NCI-H82 treated with DMSO at 0.1 percent for 48 hours (cell line): ENCODE measurements at regions not wholly inside any gene's neighbourhood (a gene's known extent, or its start where the extent isn't known, plus 50 kb on each side); places are given as distances from the start of the nearest gene placed in this dataset.

Experiments used
- DNase-seq: peaks from one replicate; lab custom pipeline; 2025; ENCODE audit not compliant: unreplicated experiment; lab: John Stamatoyannopoulos, UW

- no peak for DNase-seq
Observed at GRCh38 chr6:11926594-11927407, 85.3 kb upstream of the HIVEP1 start.

GRCh38 chr6:11925805-11926204 lies 86.3 kb upstream of the HIVEP1 start:
- no peak for DNase-seq

DNA sequence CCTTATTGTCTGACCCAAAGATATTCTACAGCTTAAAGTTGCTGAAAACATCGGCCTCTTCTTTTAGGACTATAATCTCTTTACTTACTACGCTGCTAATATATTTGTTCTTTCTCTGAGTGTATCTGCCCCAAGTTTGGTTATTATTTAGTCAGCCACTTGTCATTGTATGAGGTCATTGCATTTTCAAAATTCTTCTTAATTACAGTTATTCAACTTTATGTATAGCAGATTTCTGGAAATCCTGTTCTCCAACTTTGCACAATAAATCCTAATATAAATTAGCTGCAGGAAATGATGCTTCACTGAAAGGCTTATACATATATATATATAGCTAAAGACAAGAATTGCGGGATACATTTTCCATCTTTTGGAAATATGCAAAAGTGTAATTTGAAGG lies 88.5 kb upstream of the HIVEP1 start:
- no peak for DNase-seq

DNA sequence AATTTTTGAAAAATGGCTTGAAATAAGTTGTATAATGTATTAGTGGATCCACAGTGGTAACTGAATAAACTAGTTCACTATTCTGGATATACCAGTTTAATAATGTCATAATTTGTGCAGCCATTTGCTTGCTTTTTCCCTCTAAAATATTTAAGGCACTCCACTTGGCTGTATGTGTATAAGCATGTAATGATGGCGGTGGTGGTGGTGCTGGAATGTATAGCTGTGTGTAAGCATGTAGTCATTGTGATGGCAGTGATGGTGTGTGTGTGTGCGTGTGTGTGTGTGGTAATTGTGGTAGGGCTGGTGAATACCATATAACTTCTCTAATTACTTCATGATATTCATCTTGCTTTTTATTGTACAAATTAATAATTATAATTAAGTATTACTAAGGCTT lies 89.2 kb upstream of the HIVEP1 start:
- DNase-seq: no peak

GRCh38 chr6:11921751-11922150 lies 90.4 kb upstream of the HIVEP1 start:
- no peak for DNase-seq

- DNase-seq: no peak
Observed at GRCh38 chr6:11921017-11921438, 91.1 kb upstream of the HIVEP1 start.

DNA sequence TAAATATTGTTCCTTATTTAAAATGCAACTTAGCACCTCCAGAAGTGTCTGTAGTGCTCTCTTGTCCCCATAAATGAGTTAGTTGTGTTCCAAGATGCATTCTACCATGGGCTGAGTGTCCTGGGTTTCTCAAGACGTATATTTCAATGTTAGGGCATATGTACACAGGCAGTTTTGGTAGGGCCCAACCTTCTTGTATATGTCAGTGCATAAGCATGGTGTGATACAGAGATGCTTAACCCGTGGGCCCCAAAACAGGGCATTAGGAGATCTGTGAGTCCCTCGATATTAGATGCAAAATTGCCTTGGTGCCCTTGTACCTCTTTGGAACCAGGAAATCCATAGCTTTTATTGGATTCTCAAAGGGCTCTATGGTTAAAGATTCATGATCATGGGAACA lies 91.5 kb upstream of the HIVEP1 start:
- DNase-seq: no peak

- DNase-seq: no peak
Observed at GRCh38 chr6:11919771-11920440, 92.2 kb upstream of the HIVEP1 start.

DNA sequence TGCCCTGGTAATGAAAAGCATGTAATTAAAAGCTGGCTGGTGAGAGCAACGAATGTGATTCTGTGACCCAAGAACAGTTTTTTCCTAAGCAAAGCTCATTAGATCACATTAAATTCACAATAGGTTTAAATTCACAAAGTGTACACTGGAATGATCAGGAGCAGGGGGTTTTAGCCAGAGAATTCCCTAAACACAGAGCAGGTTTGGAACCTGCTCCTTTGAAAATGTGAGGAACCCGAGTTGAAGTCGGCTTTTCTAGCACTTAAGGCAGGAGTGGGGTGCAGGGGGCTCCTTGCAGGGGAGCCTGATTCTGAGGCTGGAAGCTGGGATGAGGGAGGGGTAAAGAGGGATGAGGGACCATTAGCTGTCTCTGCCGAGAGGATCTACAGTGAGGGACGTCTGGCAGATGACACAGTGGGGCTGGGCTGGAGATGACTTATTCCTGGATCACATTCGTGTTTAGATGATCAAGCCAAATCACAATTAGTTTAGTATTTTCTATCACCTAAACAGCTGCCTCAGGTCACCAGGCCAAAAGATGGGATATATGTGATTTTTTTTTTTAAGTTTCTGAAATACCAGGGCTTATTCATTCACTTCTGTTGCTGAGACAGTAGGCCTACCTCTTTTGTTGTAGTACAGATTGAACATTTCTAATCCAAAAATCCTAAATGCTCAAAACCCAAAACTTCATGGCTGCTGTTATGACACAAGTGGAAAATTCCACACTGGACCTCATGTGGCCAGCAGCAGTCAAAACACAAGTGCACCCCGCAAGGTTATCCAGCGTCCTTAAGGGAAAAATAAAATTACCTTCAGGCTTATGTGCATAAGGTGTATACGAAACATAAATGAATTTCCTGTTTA lies 93.1 kb upstream of the HIVEP1 start:
- DNase-seq: peak; percentile 52

DNA sequence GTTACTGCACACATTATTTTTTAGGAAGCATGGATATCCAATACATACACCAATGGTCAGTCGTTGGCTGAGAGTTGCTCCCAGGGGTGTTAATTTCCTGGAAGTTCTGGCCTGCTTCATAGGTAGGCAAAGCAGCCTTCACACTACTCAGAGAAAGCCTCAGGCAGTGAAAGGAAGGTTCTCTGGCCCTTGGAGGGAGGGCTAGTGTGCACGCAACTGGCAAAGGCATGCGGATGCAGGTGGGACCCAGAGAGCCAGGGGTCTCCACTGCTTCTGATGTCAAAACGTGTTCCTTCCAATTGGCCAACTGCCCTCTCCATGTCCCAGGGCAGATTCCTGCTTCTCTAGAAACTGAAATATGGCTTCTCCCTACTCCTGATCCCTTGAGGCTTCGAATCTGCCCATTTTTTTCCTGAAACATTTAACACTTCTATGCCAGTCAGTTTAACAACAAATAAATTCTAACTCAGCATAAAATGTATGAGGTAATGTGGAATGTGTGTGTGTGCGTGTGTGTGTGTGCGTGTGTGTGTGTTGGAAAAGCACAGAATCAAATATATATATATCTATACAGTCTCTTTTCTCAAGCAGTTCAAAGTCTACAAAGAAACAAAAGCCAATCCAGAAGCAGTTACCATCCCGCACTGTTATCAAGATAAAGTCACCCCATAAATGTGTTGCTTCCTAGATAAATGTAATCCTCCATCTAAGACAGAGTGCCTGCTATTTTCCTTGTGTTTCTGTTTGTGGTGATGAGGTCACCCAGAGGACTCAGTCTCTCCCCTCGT lies 94.0 kb upstream of the HIVEP1 start:
- DNase-seq: no peak

DNA sequence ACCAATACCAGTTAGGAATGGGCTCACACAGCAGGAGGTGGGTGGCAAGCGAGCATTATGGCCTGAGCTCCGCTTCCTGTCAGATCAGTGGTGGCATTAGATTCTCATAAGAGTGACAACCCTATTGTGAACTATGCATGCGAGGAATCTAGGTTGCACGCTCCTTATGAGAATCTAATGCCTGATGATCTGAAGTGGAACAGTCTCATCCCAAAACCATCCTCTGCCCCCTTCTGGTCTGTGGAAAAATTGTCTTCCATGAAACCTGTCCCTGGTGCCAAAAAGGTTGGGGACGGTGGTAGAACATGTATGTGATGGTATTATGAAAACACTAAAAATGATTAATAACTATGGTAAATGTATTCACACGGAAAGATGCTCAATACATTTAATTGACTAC lies 99.7 kb upstream of the HIVEP1 start:
- DNase-seq: no peak

- DNase-seq: no peak
Observed at GRCh38 chr6:11911538-11911937, 100.6 kb upstream of the HIVEP1 start.

DNA sequence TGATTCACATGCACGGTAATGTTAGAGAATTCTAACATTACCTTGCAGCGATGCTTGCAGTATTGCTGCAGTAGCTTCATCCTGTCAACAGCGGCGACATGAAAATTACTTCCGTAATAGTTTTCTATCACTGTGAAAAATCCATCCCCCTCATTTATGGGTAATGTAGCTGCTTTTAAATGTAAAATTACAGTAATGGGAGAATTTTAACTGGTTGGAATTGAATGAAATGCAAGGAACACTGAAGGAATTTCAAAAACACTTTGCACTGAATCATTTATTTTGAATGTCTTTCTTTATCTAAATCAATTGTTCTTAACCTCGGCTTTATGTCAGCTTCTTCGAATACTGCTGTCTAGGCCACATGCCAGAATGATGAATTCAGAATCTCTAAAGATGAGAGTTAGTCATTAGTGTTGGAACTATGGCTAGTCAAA lies 102.4 kb upstream of the HIVEP1 start:
- no peak for DNase-seq

- peak; percentile 89 for DNase-seq
Observed at GRCh38 chr6:11908436-11909105, 103.5 kb upstream of the HIVEP1 start.

DNA sequence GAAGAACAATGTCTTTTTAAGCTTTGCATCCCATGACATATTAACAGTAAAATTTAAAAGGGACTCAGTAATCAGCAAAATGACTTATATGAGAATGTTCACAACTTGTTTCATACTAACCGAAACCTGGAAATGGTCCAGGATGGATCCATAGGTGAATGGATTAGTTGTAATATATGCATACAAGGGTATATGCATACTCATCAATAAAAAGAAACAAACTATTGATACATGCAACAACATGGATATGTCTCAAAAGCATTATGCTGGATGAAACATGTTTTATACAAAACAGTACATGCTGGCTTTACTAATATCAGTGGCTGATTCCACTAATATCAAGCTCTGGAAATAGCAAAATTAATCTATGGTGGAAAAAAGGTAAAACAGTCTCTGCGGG lies 108.5 kb upstream of the HIVEP1 start:
- no peak for DNase-seq

- DNase-seq: no peak
Observed at GRCh38 chr6:11902527-11902926, 109.6 kb upstream of the HIVEP1 start.

GRCh38 chr6:11900662-11901598 lies 111.2 kb upstream of the HIVEP1 start:
- DNase-seq: no peak

DNA sequence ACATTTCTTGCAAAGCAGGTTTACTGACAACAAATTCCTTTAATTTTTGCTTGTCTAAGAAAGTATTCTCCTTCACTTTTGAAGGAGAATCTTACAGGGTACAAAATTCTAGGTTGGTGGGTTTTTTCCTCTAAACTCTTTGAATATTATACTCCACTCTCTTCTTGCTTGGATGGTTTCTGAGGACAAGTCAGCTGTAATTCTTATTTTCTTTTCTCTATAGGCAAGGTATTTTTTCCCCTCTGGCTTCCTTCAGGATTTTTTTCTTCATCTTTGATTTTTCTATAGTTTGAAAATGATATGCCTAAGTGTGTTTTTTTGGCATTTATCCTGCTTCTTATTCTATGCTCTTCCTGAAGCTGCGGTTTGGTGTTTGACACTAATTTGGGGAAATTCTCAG lies 112.5 kb upstream of the HIVEP1 start:
- DNase-seq: no peak

DNA sequence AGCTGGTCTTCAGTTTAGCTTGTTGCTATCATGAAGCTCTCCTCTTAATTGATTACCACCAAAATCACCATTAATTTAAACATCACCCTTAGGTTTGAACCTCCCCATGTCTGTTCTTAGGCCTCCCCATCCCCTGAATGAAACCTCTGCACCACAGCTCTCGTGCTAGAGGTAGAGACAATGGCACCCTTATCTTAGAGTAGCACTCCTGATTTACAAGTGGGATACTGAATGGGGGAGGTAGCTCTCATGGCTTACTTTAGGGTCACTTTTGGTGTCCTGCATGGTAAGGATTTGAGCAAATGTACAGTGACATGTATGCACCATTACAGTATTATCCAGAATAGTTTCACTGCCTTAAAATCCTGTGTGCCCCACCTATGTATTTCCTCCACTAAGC lies 115.6 kb upstream of the ADTRP start:
- DNase-seq: no peak
